ENCODE measurements at regions not wholly inside any gene's neighbourhood (a gene's known extent, or its start where the extent isn't known, plus 50 kb on each side); places are given as distances from the start of the nearest gene placed in this dataset.
"Not testable (repeated sequence)": the region's sequence is repeated elsewhere in the genome, so short reads cannot be mapped to it uniquely, and the experiment has no call there.

DNA sequence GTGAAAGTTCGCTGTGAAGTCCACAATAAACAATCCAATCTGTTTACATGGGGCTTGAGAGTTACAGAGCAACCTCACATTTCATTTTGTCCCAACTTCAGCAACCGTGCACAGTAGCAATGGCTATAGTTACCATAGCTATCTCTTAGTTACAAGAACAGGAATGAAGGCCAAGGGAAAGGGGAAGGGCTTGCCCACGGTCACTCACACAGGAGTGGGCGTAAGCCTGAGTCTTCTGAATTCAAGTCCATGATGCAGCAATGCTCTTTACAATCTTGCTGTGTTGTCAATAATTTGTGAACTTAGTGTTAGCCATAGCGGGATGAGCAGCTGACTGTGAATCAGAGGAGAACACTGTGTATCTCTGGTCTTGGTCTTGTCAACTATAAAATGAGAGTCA lies 102.9 kb downstream of the ADAMTS15 start:
- no peak for DNase-seq

DNA sequence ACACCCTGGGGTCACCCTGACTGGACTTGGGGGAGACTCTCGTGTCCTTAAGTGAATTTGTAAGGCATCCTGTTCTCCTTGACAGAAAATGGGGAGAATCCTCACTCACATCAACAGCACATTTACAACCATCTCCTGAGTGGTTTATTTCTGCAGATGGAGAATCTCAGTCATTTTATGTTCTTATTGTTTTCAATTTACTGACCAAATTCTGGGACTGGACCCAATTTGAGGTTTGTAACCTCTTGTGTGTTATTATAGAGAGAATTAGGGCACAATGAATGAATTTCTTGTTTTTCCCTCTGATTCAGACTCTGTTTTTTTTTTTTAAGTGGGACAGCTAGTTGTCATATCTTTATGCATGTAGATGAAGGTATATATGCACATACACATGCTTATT lies 104.9 kb downstream of the ADAMTS15 start:
- no peak for DNase-seq

DNA sequence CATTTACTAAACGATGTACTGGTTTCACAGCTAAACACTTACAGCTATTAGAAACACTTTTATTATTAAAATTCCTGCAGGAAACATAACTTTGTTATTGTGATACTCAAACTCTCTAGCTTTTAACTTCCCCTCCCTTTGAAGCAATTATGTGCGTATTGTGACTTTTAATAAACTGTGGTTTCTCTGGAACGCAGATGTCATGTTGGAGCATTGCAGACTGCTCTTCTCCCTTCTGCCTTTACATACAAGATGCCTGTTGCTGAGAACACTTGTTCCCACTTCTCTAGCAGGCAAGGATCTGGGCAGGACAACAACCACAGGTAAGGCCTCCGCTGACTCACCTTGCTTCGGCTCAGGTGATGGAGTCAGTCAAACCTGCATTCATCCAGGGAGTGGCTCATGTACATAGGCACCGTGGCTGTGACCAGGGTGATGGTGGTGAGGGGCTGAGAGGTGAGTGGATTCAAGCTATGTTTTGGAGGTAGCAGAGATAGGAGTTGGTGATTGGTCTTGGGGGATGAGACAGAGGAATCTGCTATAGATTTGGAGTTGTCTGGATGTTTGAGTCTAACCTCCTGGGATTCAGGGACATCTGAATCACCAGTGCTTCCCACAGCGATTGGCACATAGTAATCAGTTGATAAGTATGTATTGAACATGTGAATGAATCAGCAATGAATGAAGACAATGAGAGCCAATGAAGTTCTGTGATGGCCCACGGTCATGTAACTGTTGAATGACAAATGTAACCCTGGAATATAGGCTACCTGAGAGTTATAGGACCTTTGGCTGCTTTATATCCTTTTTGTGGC lies 106.0 kb downstream of the ADAMTS15 start:
- no peak for DNase-seq

DNA sequence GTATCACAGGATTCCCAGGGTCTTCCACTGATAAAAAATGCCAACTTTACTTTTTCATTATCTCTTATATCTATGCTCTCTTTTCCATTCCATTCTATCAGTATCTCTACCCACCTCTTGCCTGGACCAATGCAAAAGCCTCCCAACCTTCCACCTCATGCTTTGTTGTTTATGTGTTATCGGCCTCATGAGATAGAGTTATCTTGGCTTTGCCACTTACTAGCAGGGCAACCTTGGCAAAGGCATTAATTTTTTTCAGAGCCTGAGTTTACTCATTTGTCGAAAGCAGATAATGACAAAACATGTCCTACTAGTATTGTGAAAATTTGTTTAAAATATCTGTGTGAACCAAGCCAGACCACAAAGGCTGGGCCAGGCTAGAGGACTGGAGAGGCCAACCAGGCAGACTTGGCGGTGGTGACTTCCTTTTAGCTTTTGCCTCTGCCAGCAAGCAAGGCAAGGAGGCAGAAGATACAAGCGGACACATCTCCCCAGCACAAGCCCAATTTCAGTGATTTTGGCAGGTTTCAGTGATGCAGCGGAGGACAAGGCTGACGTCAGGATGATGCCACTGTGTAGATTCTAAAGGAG lies 106.9 kb downstream of the ADAMTS15 start:
- DNase-seq, result peak; percentile 47

DNA sequence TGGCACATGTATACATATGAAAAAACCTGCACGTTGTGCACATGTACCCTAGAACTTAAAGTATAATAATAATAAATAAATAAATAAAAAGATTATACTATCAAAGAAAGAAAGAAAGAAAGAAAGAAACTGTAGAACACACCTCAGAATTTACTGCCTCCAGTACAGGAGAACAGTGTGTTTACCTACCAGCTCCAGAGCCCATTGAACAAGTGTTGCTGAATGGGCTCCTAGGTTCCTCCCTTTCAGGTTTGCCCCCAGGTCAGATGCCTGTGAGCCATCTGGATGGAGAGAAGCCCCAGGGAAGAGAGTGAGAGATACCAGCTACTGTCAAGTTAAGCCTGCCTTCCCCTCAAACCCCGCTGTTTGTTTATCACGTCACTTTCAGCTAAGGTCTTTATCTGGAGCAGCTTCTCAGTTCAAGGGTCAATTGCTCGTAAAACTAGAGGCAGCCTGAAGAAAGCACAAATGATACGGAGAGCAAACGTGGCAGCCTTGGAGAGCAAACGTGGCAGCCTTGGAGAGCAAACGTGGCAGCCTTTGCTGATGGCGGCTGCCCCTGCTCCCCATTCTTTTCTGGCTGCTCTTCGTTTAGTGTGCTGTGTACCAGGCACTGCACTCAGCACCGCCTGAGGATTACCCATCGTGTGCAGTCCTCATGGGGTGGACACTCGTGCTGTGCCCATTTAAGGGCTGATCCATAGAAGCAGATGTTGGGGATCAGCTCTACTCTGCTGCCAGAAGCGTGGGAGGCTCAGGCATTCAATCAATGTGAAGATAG lies 111.7 kb downstream of the ADAMTS15 start:
- DNase-seq, result no peak

DNA sequence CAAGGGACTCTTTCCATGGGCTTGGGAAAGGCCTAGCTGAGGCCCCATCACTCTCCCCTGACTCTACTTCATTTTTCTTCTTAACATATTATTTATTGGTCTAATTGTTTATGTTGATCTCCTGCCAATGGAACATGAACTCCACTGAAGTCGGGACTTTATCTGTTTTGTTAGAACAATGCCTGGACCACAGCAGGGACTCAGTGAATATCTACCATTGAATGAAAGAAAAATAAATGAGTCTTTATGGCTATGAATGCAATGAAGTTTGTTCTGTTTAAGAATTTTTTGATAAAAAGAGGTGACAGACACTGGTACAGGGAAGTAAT lies 112.3 kb downstream of the ADAMTS15 start:
- DNase-seq, result no peak

DNA sequence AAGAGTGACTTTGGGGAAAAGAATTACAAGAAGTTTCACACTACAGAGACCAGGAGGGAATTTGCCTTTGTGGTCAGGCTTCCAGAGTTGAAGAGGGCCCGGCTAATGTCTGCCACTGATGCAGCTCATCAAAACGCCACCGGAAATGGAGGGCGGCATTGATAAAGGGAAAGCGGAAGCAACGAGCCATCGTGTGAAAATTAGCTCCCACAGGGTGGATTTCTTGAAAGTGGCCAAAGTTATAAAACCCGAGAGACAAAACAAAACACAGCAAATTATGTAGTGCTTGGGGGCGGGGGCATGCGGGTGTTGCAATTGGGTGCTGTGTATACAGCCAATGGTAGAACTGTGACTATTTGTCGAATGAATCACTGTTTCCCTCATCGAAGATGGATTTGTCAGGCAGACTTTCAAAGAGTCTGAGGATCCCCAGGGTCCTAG lies 113.0 kb downstream of the ADAMTS15 start:
- peak; percentile 72 for DNase-seq

DNA sequence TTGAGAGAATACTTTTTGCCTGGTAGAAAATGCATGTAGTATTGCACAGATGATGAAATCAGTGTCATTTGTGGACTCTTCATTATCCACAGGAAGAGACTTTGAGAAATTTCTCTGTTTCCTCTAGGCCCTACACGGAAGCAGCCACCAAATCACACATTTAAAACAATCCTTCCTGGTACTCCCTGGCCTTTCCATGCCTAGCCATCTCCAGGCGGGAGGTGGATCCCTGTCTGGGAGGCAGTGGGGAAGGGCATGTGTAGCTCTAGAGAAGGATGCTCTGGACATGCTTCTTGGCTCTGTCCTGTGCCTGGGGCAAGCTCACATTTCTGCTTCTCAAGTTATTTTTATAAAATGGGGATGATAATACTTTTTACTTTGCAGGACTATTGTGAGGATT lies 114.1 kb downstream of the ADAMTS15 start:
- no peak for DNase-seq

DNA sequence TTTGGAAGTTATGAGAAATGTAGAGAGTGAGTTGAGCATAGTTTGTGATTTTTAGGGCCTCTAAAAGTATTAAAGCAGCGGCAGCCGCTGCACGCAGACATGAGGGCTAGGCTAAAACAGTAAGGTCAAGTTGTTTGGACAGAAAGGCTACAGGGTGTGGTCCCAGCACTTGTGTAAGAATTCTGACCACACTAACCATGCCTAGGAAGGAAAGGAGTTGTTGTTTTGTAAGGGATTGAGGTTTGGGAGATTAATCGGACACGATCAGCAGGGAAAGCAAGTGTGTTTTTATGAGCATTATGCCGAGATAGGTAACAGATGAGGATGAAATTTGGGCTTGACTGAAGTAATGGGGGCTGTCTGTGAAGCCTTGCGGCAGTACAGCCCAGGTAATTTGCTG lies 117.9 kb downstream of the ADAMTS15 start:
- not testable (repeated sequence) for DNase-seq

DNA sequence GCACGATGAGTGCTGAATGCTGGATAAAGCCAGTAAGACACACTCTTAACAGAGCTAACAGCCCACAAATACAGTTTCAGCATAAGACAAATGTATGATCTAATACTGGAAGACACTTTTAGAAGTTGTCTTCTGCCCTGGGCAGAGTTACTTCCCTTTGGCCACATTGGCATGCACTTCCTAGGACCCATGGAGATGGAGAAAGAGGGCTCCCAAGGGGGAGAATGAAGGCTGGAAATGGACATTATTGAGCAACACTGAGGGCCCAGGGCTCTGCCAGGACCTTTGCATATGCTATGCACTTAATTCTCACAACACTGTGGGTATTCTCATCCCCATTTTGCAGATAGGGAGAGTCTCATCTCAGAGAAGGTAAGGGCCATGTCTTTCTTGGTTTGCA lies 123.1 kb downstream of the ADAMTS15 start:
- no peak for DNase-seq

DNA sequence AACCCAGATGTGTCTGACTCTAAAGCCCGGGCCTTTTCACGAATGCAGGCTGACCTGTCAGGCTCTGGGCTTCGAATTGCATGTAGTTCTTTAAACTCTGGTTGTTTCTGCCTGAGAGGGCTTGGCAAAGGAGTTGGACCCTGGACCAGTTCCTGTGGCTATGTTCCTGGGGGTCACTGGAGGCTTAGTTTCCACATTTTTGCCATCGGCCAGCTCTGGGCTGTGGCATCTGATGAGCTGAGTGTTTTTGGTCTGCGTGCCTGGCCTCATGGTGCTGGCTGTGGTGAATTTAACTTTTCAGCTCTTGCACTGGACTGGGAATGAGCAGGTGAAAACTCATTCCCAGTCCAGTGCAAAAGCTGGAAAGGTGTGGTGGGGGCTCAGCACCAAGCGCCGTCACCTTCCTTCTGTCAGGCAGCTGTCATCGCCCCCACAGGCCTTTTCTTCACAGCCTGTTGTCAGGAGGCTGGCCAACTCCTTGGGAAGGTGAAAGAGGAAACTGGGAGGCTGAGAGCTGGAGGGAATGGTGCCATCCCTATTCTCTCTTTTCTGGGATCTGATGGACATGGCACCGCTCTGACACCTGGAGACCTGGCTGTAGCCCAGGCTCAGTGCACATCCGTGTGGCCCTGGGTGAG lies 123.6 kb downstream of the ADAMTS15 start:
- DNase-seq, result no peak

DNA sequence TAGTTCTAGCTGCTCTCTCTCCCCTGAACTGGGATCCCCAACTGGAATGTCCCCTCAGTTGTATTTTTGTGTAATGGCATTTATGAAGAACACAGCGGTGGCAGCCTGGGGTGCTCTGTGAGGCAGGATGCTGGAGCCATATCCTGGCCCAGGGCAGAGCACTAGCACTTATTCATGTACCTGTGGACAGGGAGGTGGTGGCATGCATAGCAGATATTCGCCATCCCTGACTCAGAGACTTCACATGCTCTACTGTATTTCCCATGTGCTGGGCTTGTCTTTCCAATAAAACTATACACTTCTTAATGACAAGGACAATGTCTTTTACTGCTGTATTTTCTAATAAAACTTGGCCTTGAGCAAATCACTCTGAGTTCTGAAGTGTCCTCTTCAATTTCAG lies 125.3 kb downstream of the ADAMTS15 start:
- no peak for DNase-seq

DNA sequence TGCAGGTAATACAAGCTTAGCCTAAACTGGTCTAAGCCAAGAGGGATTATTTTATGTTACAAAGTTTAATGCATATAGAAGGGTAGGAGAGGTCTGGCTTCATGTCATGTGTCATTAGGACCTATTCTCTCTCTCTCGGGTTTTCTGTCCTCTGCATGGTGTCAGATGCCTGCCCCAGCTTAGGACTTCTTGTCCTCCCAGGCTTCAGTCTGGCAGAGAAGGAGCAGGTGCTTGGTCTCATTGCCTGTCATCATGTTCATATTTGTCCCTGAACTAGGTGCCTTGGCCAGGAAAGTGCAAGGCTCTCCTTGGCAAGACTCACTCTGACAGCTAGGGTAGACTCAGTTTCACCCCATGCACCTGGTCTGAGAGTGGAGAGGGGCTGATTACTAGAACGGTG lies 126.3 kb downstream of the ADAMTS15 start:
- no peak for DNase-seq

DNA sequence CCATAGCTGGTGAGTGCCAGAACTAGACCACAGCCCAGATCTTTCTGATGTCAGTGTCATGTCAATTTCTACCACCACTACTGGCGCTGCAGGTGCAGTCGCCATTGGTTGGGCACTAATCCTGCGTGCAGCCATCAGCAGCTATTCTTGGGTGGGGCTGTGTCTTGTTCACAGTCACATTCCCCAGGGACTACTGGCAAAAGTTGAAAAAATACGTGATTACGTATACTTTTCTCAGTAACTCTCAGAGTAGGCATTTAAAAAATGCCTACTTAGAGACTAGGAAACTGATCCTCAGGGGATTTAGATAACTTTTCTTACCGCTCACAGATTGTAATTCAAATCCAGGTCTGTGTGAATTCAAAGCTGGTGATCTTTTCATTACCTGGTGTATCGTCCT lies 127.7 kb downstream of the ADAMTS15 start:
- DNase-seq, result no peak

DNA sequence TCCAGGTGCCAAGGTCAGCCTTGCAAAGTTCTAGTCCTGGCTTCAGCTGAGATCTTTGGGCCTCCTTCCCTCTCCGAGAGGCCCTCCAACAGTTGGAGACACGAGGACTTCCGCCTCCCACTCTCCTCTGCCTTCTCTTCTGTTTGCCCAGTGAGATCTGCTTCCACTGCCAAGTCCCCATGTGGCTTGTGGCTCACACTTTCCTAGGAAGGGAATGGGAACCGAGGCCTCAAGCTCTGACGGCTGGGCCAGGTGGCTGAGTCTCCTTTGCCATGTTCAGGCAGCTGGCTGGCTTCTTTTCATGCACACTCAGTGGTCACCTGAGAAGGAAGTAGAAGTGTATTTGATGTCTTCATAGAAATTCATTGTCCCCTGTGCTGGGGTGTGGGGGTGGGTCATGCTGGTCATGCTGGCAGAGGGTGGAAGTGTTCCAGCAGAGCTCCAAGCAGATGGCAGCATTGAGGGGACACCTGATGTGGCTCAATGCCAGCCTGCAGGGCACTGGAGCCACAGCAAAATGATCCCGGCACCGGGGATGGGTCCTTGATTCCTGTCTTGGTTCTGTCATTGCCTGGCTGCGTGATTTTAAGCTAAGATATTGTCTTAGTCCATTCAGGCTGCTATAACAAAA lies 130.4 kb downstream of the ADAMTS15 start:
- DNase-seq, result no peak

DNA sequence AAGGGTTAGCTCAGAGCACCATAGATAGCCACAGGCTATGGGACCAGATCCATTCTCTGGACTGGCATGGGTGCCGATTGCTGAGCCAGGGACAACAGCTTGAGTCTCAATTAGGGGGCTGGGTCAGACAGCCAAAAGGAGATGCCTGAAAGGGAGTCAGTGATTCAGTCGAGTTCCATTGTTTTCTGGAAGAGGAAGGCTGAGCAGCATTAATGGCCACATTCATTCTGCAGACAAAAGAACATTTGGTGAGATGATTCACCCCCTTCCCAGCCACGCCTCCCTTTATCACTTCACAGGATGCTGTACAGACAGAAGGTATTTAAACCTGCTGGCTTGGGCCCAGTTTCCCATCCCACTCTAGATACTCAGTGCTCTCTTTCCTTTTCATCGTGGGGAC lies 131.9 kb downstream of the ADAMTS15 start:
- DNase-seq, result no peak

DNA sequence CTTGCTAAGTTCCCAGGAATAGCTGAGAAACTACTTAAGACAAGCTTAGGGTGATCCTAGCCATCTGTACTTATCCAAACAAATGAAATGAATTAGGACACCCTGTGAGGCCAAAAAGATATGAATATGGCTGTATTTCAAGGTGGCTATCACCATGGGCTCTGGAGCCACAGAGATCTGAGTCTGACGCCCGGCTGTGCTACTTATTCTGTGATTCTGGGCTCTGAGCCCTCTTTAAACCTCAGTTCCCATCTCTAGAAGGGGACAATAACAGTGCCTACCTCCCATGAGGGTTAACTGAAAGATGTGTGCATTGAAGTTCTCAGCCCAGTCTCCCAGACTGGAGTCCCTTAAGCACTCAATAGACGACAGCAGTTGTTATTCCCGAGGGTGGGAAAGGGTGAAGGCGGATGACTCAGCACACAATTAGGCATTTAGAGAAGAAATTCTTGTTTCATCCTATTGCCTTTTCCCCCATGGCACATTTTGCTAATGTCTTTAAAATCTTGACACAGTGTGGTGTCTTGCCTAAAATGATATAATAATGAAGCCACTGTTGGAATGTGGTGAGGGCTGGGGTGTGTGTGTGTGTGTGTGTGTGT lies 132.5 kb downstream of the ADAMTS15 start:
- no peak for DNase-seq

DNA sequence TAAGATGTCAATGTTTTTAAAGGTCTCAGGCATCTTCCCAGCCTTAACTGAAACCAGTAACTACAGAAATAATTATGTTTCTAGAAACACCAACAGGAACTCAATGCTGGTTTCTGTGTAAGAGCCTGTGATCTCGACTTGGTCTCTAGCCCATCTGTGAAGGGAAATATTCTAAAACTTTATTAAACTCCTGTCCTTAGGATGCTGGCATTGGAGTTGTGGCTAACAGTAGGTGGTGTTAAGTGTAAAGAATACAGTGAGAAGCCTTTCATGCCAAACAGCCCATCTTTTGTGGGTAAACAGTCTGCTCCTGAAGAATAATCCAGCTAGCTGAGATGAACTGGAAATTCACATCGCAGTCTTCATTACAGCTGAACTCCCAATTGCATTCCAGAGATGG lies 133.2 kb downstream of the ADAMTS15 start:
- no peak for DNase-seq

DNA sequence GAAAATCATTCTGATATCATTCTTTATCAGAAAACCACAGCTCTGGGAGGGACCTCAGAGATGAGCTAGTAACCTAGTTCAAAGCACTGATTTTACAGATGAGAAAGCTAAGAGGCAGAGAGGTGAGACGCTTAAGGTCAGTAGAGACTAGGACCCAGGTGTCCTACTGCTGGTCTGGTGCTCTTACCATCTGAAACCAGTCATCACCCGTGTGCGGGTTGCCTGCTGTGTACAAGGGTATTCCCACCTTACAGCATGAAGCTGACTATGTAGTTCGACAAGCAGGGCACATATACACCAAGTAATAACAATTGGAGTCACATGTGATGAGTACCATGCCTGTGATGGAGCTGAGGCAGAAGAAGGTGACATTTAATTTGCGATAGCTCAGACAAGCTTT lies 133.7 kb downstream of the ADAMTS15 start:
- DNase-seq, result no peak

DNA sequence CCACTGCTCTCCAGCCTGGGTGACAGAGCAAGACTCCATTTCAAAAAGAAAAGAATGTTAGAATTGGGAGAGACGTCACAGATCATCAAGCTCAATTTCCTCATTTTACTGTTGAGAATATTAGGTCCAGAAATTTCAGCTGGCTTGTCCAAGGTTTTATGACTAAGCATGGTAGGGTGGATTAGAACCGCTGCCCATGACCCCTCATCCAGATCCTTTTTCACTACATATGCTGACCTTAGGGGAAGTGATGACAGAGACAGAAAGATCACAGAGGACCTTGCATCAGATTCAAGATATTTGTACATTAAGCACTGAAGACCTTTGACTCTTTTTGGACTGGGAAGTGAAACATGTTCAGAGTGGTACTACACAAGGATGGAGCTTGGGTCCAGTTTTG lies 134.5 kb downstream of the ADAMTS15 start:
- no peak for DNase-seq

DNA sequence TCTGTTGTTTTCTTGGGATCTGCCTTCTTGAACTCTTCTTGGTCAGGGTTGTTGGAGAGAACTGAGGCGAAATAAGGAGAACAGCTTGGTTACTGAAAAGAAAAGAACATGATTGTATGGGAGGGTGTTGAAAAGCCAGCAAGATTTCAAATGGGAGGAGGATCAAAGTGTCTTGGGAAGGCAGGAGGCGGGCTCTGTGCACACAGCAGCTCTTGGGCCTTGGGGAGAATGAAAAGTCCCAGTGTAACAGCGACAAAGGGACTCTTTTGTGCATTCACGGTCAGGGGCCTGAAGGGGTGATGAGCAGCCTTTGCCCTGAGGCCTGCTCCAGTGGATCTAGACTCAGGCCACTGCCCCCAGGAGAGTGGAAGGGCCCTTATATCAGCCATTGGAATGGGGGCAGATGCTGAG lies 135.4 kb downstream of the ADAMTS15 start:
- no peak for DNase-seq

DNA sequence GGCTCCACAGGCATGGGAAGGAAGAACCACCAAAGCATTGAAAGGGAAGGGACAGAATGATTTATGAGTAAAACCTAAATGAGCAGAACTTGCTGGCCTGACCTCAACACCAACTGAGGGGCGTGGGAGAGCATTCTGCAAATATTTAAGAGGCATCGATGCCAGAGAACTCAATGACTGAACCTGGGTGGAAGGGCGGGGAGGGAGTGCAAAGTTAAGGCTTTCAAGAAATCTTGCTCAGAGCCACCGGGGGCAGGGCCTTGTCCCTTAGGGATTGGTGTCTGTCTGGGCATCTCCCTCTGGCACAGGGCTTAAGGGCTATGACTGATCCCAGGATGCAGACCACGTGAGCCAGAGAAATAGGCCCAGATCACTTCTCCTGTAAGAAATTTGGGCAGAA lies 137.1 kb downstream of the ADAMTS15 start:
- no peak for DNase-seq

DNA sequence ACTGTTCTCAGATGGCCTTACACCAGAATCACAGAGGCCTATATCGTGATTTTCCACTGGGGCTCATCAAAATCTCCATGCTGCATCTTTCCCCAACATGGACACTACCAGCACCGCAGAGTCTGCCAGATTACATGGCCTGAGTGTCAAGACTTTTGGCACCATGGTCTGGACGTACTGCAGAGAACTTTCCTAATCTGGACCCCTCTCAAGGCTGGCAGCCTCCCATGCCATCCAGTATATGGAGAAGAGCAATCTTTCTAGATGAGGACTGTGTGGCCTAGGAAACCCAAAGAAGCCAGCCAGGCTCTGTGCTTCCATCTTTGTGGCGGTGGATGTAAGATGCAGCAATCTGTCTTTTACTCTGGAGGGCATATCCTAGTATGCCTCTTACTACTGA lies 139.2 kb downstream of the ADAMTS15 start:
- no peak for DNase-seq
